ENCODE measurements at regions not wholly inside any gene's neighbourhood (a gene's known extent, or its start where the extent isn't known, plus 50 kb on each side); places are given as distances from the start of the nearest gene placed in this dataset.

DNA sequence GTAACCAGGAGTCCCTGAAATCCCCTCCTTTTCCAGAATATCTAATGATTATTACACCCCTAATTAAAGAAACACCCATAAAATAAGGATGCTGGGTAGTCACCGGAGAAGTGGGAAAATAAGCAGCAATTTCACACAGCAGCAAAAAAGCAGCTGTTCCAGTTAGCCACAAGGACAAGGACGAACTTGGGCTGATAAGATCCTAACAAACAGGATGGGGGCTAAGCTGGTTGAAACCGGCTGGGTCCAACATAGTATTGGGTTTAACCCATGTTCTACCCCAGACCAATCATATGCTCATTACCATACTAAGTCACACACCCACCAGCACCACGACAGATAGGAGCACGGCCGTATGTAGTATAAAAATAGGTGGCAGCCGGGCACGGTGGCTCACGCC is 100.7 kb downstream of the RPL10L start:
- ATAC-seq (no peak), DNase-seq (ENCODE audit: low read depth in 1 of 2, low spot score in 1 of 2) (no peak), FAIRE-seq (no peak)
- Histone ChIP-seq H3K4me3 (no peak overlapping the region), H3K9me3 (no peaks in the 10 kb centered on the region), H3K27ac (no peak overlapping the region), H3K4me1 (no peaks in the 10 kb centered on the region), H3K4me2 (no peak overlapping the region)
- CTCF ChIA-PET = no interaction called here
- POLR2A ChIA-PET = no interaction called here
- TF ChIP-seq, protein P1, sequence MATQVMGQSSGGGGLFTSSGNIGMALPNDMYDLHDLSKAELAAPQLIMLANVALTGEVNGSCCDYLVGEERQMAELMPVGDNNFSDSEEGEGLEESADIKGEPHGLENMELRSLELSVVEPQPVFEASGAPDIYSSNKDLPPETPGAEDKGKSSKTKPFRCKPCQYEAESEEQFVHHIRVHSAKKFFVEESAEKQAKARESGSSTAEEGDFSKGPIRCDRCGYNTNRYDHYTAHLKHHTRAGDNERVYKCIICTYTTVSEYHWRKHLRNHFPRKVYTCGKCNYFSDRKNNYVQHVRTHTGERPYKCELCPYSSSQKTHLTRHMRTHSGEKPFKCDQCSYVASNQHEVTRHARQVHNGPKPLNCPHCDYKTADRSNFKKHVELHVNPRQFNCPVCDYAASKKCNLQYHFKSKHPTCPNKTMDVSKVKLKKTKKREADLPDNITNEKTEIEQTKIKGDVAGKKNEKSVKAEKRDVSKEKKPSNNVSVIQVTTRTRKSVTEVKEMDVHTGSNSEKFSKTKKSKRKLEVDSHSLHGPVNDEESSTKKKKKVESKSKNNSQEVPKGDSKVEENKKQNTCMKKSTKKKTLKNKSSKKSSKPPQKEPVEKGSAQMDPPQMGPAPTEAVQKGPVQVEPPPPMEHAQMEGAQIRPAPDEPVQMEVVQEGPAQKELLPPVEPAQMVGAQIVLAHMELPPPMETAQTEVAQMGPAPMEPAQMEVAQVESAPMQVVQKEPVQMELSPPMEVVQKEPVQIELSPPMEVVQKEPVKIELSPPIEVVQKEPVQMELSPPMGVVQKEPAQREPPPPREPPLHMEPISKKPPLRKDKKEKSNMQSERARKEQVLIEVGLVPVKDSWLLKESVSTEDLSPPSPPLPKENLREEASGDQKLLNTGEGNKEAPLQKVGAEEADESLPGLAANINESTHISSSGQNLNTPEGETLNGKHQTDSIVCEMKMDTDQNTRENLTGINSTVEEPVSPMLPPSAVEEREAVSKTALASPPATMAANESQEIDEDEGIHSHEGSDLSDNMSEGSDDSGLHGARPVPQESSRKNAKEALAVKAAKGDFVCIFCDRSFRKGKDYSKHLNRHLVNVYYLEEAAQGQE (IDR thresholded peaks at IDR 0.05) = no peak
- TF ChIP-seq ESRRA (IDR thresholded peaks at IDR 0.05; ENCODE audit: borderline replicate concordance, low read length) = no peak
- no peak for TF ChIP-seq CBX2 (IDR thresholded peaks at IDR 0.05; ENCODE audit: borderline replicate concordance, low read depth)
- TF ChIP-seq EHMT2 (IDR thresholded peaks at IDR 0.05; ENCODE audit: low read depth) = no peak
- TF ChIP-seq, protein P2, sequence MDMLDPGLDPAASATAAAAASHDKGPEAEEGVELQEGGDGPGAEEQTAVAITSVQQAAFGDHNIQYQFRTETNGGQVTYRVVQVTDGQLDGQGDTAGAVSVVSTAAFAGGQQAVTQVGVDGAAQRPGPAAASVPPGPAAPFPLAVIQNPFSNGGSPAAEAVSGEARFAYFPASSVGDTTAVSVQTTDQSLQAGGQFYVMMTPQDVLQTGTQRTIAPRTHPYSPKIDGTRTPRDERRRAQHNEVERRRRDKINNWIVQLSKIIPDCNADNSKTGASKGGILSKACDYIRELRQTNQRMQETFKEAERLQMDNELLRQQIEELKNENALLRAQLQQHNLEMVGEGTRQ (IDR thresholded peaks at IDR 0.05) = no peak
- TF ChIP-seq, protein P3, sequence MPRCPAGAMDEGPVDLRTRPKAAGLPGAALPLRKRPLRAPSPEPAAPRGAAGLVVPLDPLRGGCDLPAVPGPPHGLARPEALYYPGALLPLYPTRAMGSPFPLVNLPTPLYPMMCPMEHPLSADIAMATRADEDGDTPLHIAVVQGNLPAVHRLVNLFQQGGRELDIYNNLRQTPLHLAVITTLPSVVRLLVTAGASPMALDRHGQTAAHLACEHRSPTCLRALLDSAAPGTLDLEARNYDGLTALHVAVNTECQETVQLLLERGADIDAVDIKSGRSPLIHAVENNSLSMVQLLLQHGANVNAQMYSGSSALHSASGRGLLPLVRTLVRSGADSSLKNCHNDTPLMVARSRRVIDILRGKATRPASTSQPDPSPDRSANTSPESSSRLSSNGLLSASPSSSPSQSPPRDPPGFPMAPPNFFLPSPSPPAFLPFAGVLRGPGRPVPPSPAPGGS (IDR thresholded peaks at IDR 0.05) = no peak
- no peak for TF ChIP-seq PHF8 (IDR thresholded peaks at IDR 0.05; ENCODE audit: borderline replicate concordance, low read depth)
- TF ChIP-seq EHF (CRISPR knock-in tag; IDR thresholded peaks at IDR 0.05) = no peak
- no peak for TF ChIP-seq CEBPB (IDR thresholded peaks at IDR 0.05)
- TF ChIP-seq TFCP2L1 (CRISPR knock-in tag; IDR thresholded peaks at IDR 0.05) = no peak
- TF ChIP-seq MAFK (IDR thresholded peaks at IDR 0.05; ENCODE audit: partially characterized antibody) = no peak
- TF ChIP-seq, protein P4, sequence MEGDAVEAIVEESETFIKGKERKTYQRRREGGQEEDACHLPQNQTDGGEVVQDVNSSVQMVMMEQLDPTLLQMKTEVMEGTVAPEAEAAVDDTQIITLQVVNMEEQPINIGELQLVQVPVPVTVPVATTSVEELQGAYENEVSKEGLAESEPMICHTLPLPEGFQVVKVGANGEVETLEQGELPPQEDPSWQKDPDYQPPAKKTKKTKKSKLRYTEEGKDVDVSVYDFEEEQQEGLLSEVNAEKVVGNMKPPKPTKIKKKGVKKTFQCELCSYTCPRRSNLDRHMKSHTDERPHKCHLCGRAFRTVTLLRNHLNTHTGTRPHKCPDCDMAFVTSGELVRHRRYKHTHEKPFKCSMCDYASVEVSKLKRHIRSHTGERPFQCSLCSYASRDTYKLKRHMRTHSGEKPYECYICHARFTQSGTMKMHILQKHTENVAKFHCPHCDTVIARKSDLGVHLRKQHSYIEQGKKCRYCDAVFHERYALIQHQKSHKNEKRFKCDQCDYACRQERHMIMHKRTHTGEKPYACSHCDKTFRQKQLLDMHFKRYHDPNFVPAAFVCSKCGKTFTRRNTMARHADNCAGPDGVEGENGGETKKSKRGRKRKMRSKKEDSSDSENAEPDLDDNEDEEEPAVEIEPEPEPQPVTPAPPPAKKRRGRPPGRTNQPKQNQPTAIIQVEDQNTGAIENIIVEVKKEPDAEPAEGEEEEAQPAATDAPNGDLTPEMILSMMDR (IDR thresholded peaks at IDR 0.05) = no peak
- no peak for TF ChIP-seq HOXB5 (CRISPR knock-in tag; IDR thresholded peaks at IDR 0.05)
- WGBS (ENCODE audit: missing lambda C conversion rate) = 50% methylated on average over 9 of the region's 9 CpGs

DNA sequence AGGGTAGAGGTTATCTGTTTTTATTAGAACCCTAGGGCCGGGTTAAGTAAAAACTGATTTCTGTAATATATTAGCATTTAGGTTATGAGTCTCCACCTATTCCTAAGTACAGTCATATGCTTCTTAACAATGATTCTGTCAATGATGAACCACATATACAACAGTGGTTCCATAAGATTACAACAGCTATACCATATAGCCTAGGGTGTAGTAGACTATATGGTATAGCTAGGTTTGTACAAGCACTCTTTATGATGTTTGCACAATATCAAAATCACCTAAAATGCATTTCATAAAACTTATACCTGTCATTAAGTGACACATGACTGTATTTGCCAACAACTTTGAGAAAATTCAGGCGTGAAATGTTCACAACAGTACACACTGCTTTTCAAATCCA is 110.6 kb downstream of the RPL10L start:
- POLR2A ChIA-PET = no interaction called here
- H3K4me3 ChIP-seq = no peak overlapping the region
- CTCF ChIA-PET = interaction anchor here (0.6 kb wide), 1 partner anchor 1785 kb away, joined by 3 read pairs; no protein-coding TSS in a partner anchor
- no peaks in the 10 kb centered on the region for H3K4me1 ChIP-seq
- TF ChIP-seq CBX2 (IDR thresholded peaks at IDR 0.05; ENCODE audit: borderline replicate concordance, low read depth) = no peak
- no peak for TF ChIP-seq PHF8 (IDR thresholded peaks at IDR 0.05; ENCODE audit: borderline replicate concordance, low read depth)
- no peak for TF ChIP-seq EHMT2 (IDR thresholded peaks at IDR 0.05; ENCODE audit: low read depth)
- TF ChIP-seq FOSB (CRISPR knock-in tag; IDR thresholded peaks at IDR 0.05) = no peak
- no peak for TF ChIP-seq MAFK (IDR thresholded peaks at IDR 0.05; ENCODE audit: partially characterized antibody)
- no peak for TF ChIP-seq KDM5A (IDR thresholded peaks at IDR 0.05)
- TF ChIP-seq, protein P5, sequence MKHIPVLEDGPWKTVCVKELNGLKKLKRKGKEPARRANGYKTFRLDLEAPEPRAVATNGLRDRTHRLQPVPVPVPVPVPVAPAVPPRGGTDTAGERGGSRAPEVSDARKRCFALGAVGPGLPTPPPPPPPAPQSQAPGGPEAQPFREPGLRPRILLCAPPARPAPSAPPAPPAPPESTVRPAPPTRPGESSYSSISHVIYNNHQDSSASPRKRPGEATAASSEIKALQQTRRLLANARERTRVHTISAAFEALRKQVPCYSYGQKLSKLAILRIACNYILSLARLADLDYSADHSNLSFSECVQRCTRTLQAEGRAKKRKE (CRISPR knock-in tag; IDR thresholded peaks at IDR 0.05; ENCODE audit: low read depth) = no peak
- TF ChIP-seq, protein P6, sequence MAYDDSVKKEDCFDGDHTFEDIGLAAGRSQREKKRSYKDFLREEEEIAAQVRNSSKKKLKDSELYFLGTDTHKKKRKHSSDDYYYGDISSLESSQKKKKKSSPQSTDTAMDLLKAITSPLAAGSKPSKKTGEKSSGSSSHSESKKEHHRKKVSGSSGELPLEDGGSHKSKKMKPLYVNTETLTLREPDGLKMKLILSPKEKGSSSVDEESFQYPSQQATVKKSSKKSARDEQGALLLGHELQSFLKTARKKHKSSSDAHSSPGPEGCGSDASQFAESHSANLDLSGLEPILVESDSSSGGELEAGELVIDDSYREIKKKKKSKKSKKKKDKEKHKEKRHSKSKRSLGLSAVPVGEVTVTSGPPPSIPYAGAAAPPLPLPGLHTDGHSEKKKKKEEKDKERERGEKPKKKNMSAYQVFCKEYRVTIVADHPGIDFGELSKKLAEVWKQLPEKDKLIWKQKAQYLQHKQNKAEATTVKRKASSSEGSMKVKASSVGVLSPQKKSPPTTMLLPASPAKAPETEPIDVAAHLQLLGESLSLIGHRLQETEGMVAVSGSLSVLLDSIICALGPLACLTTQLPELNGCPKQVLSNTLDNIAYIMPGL (CRISPR knock-in tag; IDR thresholded peaks at IDR 0.05; ENCODE audit: borderline replicate concordance) = no peak
- TF ChIP-seq SMC3 (IDR thresholded peaks at IDR 0.05) = no peak
- TF ChIP-seq RAD21 (conservative IDR thresholded peaks at IDR 0.05 in 1 of 2, IDR thresholded peaks at IDR 0.05 in 1 of 2) = no peak
- no peak for TF ChIP-seq FOSL2 (IDR thresholded peaks at IDR 0.05)
- no peak for TF ChIP-seq FOSL2 (CRISPR knock-in tag; IDR thresholded peaks at IDR 0.05)
- FAIRE-seq (no peak), ATAC-seq (no peak), DNase-seq (ENCODE audit: low read depth in 1 of 2, low spot score in 1 of 2) (no peak)
- no peak overlapping the region for H3K4me2 ChIP-seq
- no peak overlapping the region for H3K27ac ChIP-seq
- H3K9me3 ChIP-seq = no peaks in the 10 kb centered on the region
- WGBS (ENCODE audit: missing lambda C conversion rate) = 12% methylated on average over 2 of the region's 2 CpGs

All from A549 (cell line).